ENCODE measurements at regions not wholly inside any gene's neighbourhood (a gene's known extent, or its start where the extent isn't known, plus 50 kb on each side); places are given as distances from the start of the nearest gene placed in this dataset.
"Not testable (repeated sequence)": the region's sequence is repeated elsewhere in the genome, so short reads cannot be mapped to it uniquely, and the experiment has no call there.

GRCh38 chr6:115863211-115863610, 197.5 kb downstream of the FRK start:
- ChIA-PET CTCF (no interaction called here), POLR2A (no interaction called here), SMC1A (ENCODE audit: uncharacterized antibody, unreplicated experiment) (interaction anchor here (2.2 kb wide), 1 partner anchor 15 kb away, joined by 5 read pairs; no protein-coding TSS in a partner anchor), RAD21 (ENCODE audit: unreplicated experiment) (no interaction called here)
- no peaks in the 10 kb centered on the region for H3K79me2 ChIP-seq (ENCODE audit: control insufficient read depth, insufficient read depth, low read length)
- H3K4me2 ChIP-seq (ENCODE audit: control insufficient read depth, insufficient read depth) = no peak overlapping the region
- H3K36me3 ChIP-seq (ENCODE audit: control insufficient read depth in 2 of 2, insufficient read depth in 2 of 2, low read length in 1 of 2) = no peaks in the 10 kb centered on the region
- no TSS peak for BruUV-seq (replicated peaks)
- no peaks in the 10 kb centered on the region for H3K4me1 ChIP-seq (ENCODE audit: control insufficient read depth, insufficient read depth, low read length)
- H3K27me3 ChIP-seq (replicated peaks in 1 of 2; ENCODE audit: control insufficient read depth in 2 of 2, insufficient read depth in 2 of 2, low read length in 1 of 2) = no peaks in the 10 kb centered on the region
- no peak overlapping the region for H3K27ac ChIP-seq (ENCODE audit: control insufficient read depth, insufficient read depth)
- no peak for ATAC-seq
- no peak overlapping the region for H2AFZ ChIP-seq (ENCODE audit: control insufficient read depth, low read depth, low read length)
- in situ Hi-C loops (cut with MboI) (no loop called here), intact Hi-C loops (cut with micrococcal nuclease; ENCODE audit: unreplicated experiment) (no loop called here)
- no peak for DNase-seq (ENCODE audit: low read depth, low spot score)
- no peak for TF ChIP-seq ZSCAN29 (IDR thresholded peaks at IDR 0.05)
- no peak for TF ChIP-seq RUNX3 (IDR thresholded peaks at IDR 0.05; ENCODE audit: low read length)
- no peak for TF ChIP-seq MAX (IDR thresholded peaks at IDR 0.05; ENCODE audit: low read depth, low read length)
- TF ChIP-seq YBX1 (IDR thresholded peaks at IDR 0.05) = no peak
- TF ChIP-seq FOS (IDR thresholded peaks at IDR 0.05; ENCODE audit: borderline replicate concordance, extremely low read depth, insufficient read length) = no peak
- no peak for TF ChIP-seq WRNIP1 (IDR thresholded peaks at IDR 0.05; ENCODE audit: borderline replicate concordance, low read depth, low read length)
- TF ChIP-seq HDAC6 (IDR thresholded peaks at IDR 0.05; ENCODE audit: unreplicated experiment) = no peak
- TF ChIP-seq TCF3 (IDR thresholded peaks at IDR 0.05; ENCODE audit: borderline replicate concordance, insufficient read depth, low read depth, low read length) = no peak
- H4K20me1 ChIP-seq (ENCODE audit: control insufficient read depth, insufficient read depth) = no peaks in the 10 kb centered on the region
- no peak for FAIRE-seq
- H3K4me3 ChIP-seq = no peak overlapping the region
- no peak overlapping the region for H3K9ac ChIP-seq (ENCODE audit: control insufficient read depth, insufficient read depth, low read length)
- H3K9me3 ChIP-seq (replicated peaks; ENCODE audit: control insufficient read depth, insufficient read depth, low read length) = no peaks in the 10 kb centered on the region

- H4K20me1 ChIP-seq (ENCODE audit: control insufficient read depth, insufficient read depth); intact Hi-C loops (cut with micrococcal nuclease; ENCODE audit: unreplicated experiment); in situ Hi-C loops (cut with MboI); H3K79me2 ChIP-seq (ENCODE audit: control insufficient read depth, insufficient read depth, low read length); H3K9me3 ChIP-seq (replicated peaks; ENCODE audit: control insufficient read depth, insufficient read depth, low read length); H3K27ac ChIP-seq (ENCODE audit: control insufficient read depth, insufficient read depth); H3K36me3 ChIP-seq (ENCODE audit: control insufficient read depth in 2 of 2, insufficient read depth in 2 of 2, low read length in 1 of 2); BruUV-seq (replicated peaks); H3K9ac ChIP-seq (ENCODE audit: control insufficient read depth, insufficient read depth, low read length); H3K4me3 ChIP-seq; H3K4me1 ChIP-seq (ENCODE audit: control insufficient read depth, insufficient read depth, low read length); H3K4me2 ChIP-seq (ENCODE audit: control insufficient read depth, insufficient read depth); H2AFZ ChIP-seq (ENCODE audit: control insufficient read depth, low read depth, low read length); POLR2A ChIA-PET; FAIRE-seq; H3K27me3 ChIP-seq (replicated peaks in 1 of 2; ENCODE audit: control insufficient read depth in 2 of 2, insufficient read depth in 2 of 2, low read length in 1 of 2); CTCF ChIA-PET; DNase-seq (ENCODE audit: low read depth, low spot score); RAD21 ChIA-PET (ENCODE audit: unreplicated experiment): not testable (repeated sequence)
- 4% methylated on average over 2 of the region's 2 CpGs for WGBS (ENCODE audit: insufficient coverage, insufficient replicate concordance, low lambda C conversion rate, missing lambda C conversion rate)
- peak; percentile 52 for ATAC-seq
- SMC1A ChIA-PET (ENCODE audit: uncharacterized antibody, unreplicated experiment) = interaction anchor here (1.7 to 2.2 kb wide), 2 partner anchors 16 kb away, joined by 4 to 5 read pairs; no protein-coding TSS in a partner anchor
These were observed 199.0 kb downstream of the FRK start for GRCh38 chr6:115861658-115862057.

- ChIA-PET CTCF (interaction anchor here (1.1 to 1.5 kb wide), 2 partner anchors 21 to 30 kb away, joined by 3 to 6 read pairs; no protein-coding TSS in a partner anchor), SMC1A (ENCODE audit: uncharacterized antibody, unreplicated experiment) (interaction anchor here (0.9 kb wide), 1 partner anchor 229 kb away, joined by 3 read pairs; no protein-coding TSS in a partner anchor)
- H3K27me3 ChIP-seq (replicated peaks in 1 of 2; ENCODE audit: control insufficient read depth in 2 of 2, insufficient read depth in 2 of 2, low read length in 1 of 2); BruUV-seq (replicated peaks); H3K4me1 ChIP-seq (ENCODE audit: control insufficient read depth, insufficient read depth, low read length); H3K9ac ChIP-seq (ENCODE audit: control insufficient read depth, insufficient read depth, low read length); ATAC-seq; H4K20me1 ChIP-seq (ENCODE audit: control insufficient read depth, insufficient read depth); in situ Hi-C loops (cut with MboI); H2AFZ ChIP-seq (ENCODE audit: control insufficient read depth, low read depth, low read length); intact Hi-C loops (cut with micrococcal nuclease; ENCODE audit: unreplicated experiment); H3K4me3 ChIP-seq; H3K79me2 ChIP-seq (ENCODE audit: control insufficient read depth, insufficient read depth, low read length); H3K4me2 ChIP-seq (ENCODE audit: control insufficient read depth, insufficient read depth); H3K9me3 ChIP-seq (replicated peaks; ENCODE audit: control insufficient read depth, insufficient read depth, low read length); FAIRE-seq; RAD21 ChIA-PET (ENCODE audit: unreplicated experiment); DNase-seq (ENCODE audit: low read depth, low spot score); H3K36me3 ChIP-seq (ENCODE audit: control insufficient read depth in 2 of 2, insufficient read depth in 2 of 2, low read length in 1 of 2); H3K27ac ChIP-seq (ENCODE audit: control insufficient read depth, insufficient read depth); POLR2A ChIA-PET: not testable (repeated sequence)
- WGBS (ENCODE audit: insufficient coverage, insufficient replicate concordance, low lambda C conversion rate, missing lambda C conversion rate) = 63% methylated on average over 2 of the region's 2 CpGs
These were observed 201.1 kb downstream of the FRK start for GRCh38 chr6:115859577-115859976.
